Psoas muscle (tissue), 7 donors: ENCODE measurements at regions not wholly inside any gene's neighbourhood (a gene's known extent, or its start where the extent isn't known, plus 50 kb on each side); places are given as distances from the start of the nearest gene placed in this dataset.

Source experiments
- ATAC-seq, 4 donors: fragments of 200-7000 bp; cut with Tn5 transposase; one replicate each; pipeline ENCODE4 v1.9.1; 2020; ENCODE audit warnings: moderate library complexity in 3 of 4, mild to moderate bottlenecking in 2 of 4
- DNase-seq, 2 donors: peaks; one replicate each; pipeline ENCODE4 v3.0.0-alpha.2; 2020
- H3K27ac ChIP-seq: fragments of 200-600 bp; one replicate; pipeline ENCODE4 v1.8.0; 2022
- H3K27me3 ChIP-seq, 3 donors: fragments of 200-600 bp in 1 of 3; one replicate each; pipeline versions ENCODE4 v1.6.1 to v1.8.0; 2013 to 2022; ENCODE audit warnings: low read length in 2 of 3, mild to moderate bottlenecking in 2 of 3, moderate library complexity in 1 of 3; ENCODE audit not compliant: insufficient read depth in 3 of 3
- H3K36me3 ChIP-seq, 2 donors: fragments of 200-600 bp in 1 of 2; one replicate each; pipeline versions ENCODE4 v1.6.1 to v1.8.0; 2013 to 2022; ENCODE audit warnings: low read depth in 1 of 2, mild to moderate bottlenecking in 1 of 2, moderate library complexity in 1 of 2; ENCODE audit not compliant: insufficient read depth in 1 of 2
- H3K4me1 ChIP-seq: fragments of 200-600 bp; one replicate; pipeline ENCODE4 v1.8.0; 2022
- H3K4me3 ChIP-seq: fragments of 200-600 bp; one replicate; pipeline ENCODE4 v1.8.0; 2022; ENCODE audit warnings: mild to moderate bottlenecking
- H3K9me3 ChIP-seq: fragments of 200-600 bp; one replicate; pipeline ENCODE4 v1.8.0; 2022
- CTCF ChIP-seq: fragments of 200-600 bp; IDR thresholded peaks from one replicate; pipeline ENCODE4 v1.8.0; 2022; ENCODE audit warnings: antibody characterized with exemption
- WGBS, 3 donors: extraction: QIAGEN DNeasy Blood & Tissue Kit; methylation state at CpG; one replicate each; pipeline versions ENCODE4 v1.1.6 to v1.1.7; 2013; 5-methylcytosine and 5-hydroxymethylcytosine counted together
- intact Hi-C, 2 donors: fragments of 100-400 bp; cut with DNase I; formaldehyde crosslinking; loops; one replicate each; pipeline versions ENCODE4 v1.11.0 to v1.14.2; 2022
- donor health status: healthy with polysubstance abuse.
- donor health status: DM: no; HTN: no; CAD: no; lungs with moderate emphysema.
- donor health status: Bipolar disorder and iron deficiency.
- donor health status: healthy.
- donor health status: DM: yes; HTN: yes; CAD: no.
- donor health status: DM: no; HTN: no; CAD: no.
- donor health status: DM: yes; HTN: yes; CAD: no.

GRCh38 chr5:90141984-90142383, 267.6 kb downstream of the CETN3 start:
- Histone ChIP-seq H3K4me3 (no peak overlapping the region), H3K9me3 (no peaks in the 10 kb centered on the region), H3K27me3 (no peaks in the 10 kb centered on the region), H3K27ac (no peak overlapping the region), H3K4me1 (no peaks in the 10 kb centered on the region), H3K36me3 (no peaks in the 10 kb centered on the region)
- intact Hi-C loops, result no loop called here
- WGBS, 3 donors, result 93 to 98% (median 95%) methylated on average over 3 of the region's 3 CpGs
- DNase-seq (no peak), ATAC-seq (no peak)
- TF ChIP-seq CTCF, result no peak

DNA sequence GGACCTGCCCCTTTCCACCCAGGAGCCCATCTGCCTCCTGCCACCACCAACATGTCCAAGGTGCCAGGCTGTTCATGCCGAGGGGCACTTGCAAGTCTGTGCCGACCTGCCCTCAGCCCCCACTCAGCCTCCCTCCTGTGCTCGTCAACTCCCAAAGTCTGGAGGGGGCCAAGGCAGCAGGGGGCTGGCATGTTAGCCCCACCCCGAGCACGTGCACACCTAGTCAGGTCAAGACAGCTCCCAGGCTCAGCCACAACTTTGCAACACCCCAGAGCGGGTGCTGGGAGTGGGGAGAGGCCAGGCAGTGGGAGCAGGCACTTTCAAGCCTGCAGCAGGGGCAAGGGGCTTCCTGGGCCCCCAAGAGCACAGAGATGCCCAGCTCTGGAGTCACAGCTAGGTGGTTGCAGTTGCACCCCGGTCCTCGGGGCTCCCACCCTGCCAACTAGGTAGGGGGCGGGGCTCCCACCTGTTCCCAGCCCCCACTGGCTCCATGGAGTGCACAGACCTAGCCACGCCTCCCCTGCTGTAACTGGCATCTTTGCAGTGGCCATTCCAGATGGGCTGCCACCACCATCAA, 272.5 kb downstream of the CETN3 start:
- no peak overlapping the region for H3K27ac ChIP-seq
- intact Hi-C loops, result no loop called here
- no peak for ATAC-seq
- H3K9me3 ChIP-seq, result no peaks in the 10 kb centered on the region
- peak in 1 of 2 donors; percentile 36 for DNase-seq
- peaks cover 14% of the 10 kb centered on the region for H3K4me1 ChIP-seq
- no peaks in the 10 kb centered on the region for H3K27me3 ChIP-seq
- no peak overlapping the region for H3K4me3 ChIP-seq
- no peaks in the 10 kb centered on the region for H3K36me3 ChIP-seq
- no peak for TF ChIP-seq CTCF
- WGBS, 3 donors, result 90 to 92% (median 91%) methylated on average over 10 of the region's 10 CpGs

DNA sequence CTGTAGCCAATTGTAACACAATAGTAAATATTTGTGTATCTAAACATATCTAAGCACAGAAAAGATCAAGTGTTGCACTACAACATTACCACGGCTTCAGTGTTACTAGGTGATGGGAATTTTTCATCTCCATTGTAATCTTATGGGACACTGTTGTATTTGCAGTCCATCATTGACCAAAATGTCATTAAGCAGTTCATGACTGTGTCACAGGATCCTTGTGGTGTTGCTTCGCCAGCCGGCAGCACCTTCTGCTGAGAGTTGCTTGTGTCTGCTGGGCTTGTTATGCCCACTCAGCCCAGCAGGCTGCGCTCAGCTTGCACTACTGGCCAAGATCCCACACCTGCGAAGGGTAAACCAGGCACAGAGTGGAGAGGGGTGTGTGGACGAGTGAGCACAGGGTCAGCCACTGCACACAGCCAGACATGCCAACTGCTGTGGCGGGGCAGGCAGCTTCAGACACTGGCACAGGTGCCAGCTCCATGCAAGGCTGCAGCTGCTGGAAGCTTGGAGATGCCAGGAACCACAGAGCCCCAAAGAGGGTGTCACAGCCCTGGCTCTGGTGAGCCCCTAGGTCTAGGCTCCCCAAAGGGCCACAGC, 273.7 kb downstream of the CETN3 start:
- H3K4me3 ChIP-seq, result no peak overlapping the region
- no peaks in the 10 kb centered on the region for H3K9me3 ChIP-seq
- intact Hi-C loops, result no loop called here
- no peak for TF ChIP-seq CTCF
- H3K27me3 ChIP-seq, result no peaks in the 10 kb centered on the region
- peak in 2 of 4 donors; percentile 13 to 59 for ATAC-seq
- peaks cover 14% of the 10 kb centered on the region for H3K4me1 ChIP-seq
- DNase-seq, result peak in 1 of 2 donors; percentile 35
- H3K27ac ChIP-seq, result no peak overlapping the region
- WGBS, 3 donors, result 51 to 61% (median 56%) methylated on average over 7 of the region's 7 CpGs
- H3K36me3 ChIP-seq, result no peaks in the 10 kb centered on the region

DNA sequence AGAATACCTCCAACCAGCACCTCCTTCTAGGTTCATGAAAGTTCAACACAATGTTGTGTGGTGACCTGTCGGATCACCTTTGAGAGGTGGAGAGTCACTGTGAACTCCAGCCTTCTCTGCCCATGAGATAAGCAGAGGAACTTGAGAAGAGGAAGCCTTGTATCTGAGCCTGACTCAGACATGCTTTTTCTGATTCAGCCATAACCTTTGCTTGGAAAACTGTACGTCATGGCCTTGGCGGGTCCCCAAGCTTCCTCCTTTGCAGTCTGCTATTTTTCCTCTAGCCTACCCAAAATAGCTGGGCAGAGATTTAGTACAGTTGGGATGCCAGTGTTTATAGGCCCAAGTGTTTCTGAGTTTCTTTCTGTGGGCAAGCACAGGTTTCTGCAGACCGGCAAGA, 274.7 kb downstream of the CETN3 start:
- Histone ChIP-seq H3K27ac (no peak overlapping the region), H3K4me3 (no peak overlapping the region), H3K36me3 (no peaks in the 10 kb centered on the region), H3K9me3 (no peaks in the 10 kb centered on the region), H3K27me3 (no peaks in the 10 kb centered on the region), H3K4me1 (peaks cover 14% of the 10 kb centered on the region)
- DNase-seq (peak; percentile 48 to 66), ATAC-seq (peak in 3 of 4 donors; percentile 72 to 80 (median 75))
- 26 to 41% (median 37%) methylated on average over 4 of the region's 4 CpGs for WGBS, 3 donors
- no peak for TF ChIP-seq CTCF
- intact Hi-C loops, result no loop called here

DNA sequence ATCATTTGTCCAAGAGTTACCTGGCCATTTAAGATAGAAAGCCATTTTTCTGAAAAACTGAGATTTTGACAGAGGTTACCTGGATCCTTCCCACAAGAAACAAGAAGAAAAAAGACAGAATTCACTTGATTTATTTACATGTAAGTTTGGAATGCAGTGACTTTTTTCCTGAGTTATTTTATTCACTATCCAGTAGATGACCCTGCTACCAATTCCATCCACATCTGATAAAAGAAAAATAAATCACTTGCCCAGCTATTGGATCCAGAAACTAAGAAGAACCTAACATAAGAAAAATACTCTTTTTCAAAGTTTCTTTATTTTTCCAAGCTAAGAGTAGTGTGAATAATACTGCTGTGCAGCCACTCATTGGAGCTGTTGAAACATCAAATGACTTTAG, 275.2 kb downstream of the CETN3 start:
- Histone ChIP-seq H3K9me3 (no peaks in the 10 kb centered on the region), H3K27me3 (no peaks in the 10 kb centered on the region), H3K27ac (no peak overlapping the region), H3K36me3 (no peaks in the 10 kb centered on the region), H3K4me3 (no peak overlapping the region), H3K4me1 (peaks cover 14% of the 10 kb centered on the region)
- TF ChIP-seq CTCF, result no peak
- no peak for ATAC-seq
- intact Hi-C loops, result no loop called here
- no peak for DNase-seq
